Activated CD8-positive, alpha-beta memory T cell treated with anti-CD3 and anti-CD28 coated beads for 1 hour (primary cell): ENCODE measurements at regions not wholly inside any gene's neighbourhood (a gene's known extent, or its start where the extent isn't known, plus 50 kb on each side); places are given as distances from the start of the nearest gene placed in this dataset.

Source experiments
- DNase-seq, 2 donors: peaks; one replicate each; pipeline ENCODE4 v3.0.0-alpha.2; 2020; ENCODE audit warnings: low read depth in 1 of 2; ENCODE audit errors: extremely low read depth in 1 of 2

DNA sequence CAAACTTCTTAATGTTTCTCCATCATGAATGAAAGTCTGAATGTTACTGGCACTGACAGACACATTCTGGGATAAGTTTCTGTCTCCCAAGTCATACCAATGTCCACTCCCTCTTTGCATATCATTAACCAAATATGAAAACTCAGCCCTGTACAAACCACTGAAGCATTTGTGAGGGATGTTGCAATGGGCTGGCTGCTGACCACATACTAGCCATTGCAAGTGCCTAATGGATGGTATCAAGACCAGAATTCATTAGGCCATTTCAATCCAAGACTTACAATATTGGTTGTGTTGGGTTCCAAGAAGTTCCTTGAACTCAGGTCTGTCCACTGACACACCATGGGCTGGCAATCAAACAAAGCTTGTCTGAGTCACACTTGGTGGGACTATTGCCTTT is 73.8 kb downstream of the CBLN2 start:
- no peak for DNase-seq

DNA sequence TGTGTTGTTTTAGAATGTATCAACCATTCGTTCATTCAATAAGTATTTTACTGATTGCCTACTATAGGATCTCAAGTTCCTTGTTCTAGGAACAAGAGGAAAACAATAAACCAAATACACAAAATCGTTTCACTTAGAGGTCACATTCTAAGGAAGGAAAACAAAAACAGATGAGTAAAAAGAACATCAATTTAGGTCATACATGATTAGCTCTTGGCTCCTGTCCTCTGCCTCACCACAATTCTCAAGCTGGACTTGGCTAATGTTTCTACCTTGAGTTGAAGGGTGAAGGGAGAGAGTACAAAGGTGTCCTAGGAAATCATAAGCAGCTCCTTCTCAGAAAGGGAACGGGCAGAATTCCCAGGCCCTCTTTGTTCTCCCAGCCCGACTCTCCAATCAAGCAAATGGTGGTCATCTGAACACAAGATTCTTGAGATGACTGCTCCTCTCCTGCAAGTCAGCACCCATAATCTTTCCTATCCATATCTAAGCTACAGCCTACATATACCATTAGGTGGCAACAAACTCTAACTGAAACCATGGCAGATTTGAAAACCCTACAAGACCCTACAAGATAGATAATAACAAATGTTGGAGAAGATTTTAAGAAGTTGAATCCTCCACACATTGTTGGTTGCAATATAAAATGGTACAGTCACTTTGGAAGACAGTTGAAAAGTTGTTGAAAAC is 76.0 kb downstream of the CBLN2 start:
- DNase-seq: no peak

- DNase-seq: no peak
Observed at GRCh38 chr18:72460210-72460680, 83.9 kb downstream of the CBLN2 start.

DNA sequence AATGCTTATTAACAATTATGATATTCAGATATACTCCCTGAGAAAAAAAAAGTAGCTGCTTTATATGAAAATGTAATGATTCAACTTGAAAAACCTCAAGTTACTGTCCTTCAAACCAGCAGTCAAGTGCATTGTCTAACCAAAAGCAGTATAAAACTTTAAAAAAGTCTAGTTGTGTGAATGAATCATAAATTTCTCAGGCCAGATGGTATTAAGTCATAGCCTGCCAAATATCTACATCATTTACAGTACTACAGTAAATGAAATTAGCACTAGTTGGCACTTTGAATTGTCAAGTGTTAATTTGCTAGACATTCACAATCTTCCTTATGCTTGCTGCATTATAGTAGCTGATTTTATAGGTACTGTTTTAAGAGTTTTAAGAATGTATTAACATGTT is 85.9 kb downstream of the CBLN2 start:
- no peak for DNase-seq

- DNase-seq: no peak
Observed at GRCh38 chr18:72456802-72457201, 87.3 kb downstream of the CBLN2 start.

- DNase-seq: no peak
Observed at GRCh38 chr18:72452328-72452727, 91.8 kb downstream of the CBLN2 start.

GRCh38 chr18:72444798-72445155 is 99.4 kb downstream of the CBLN2 start:
- no peak for DNase-seq

DNA sequence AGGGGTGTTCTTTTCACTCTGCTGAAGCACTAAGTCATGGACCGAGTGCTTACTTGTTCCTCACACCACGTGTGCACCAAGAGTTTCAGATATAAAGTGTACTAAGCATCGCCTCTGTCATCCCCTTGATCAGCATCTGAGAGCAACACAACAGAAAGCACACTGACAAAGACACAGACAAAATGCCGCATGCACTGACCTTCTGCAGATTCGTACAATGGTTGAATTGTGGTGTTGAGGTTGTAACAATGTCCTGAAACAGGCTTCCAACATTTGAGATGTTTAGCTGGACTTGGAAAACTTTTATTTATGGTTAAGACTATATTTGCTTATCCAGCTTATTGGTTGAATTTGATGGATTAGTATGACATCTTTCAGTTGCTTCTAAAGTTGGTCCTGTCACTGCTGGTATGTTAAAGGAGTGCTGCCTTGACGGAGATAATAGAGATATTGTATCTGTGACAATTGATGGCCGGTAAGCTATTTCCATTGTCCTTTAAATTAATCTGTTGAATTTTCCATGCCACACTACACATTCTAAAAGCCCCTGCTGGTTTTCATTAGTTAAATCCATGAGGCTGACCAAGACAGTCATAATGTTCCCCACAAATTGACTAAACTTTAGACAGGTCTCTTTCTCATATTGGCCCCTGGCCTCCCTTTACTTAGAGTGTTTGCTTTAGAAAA is 99.9 kb downstream of the CBLN2 start:
- no peak for DNase-seq

- no peak for DNase-seq
Observed at GRCh38 chr18:72436401-72436800, 107.7 kb downstream of the CBLN2 start.

DNA sequence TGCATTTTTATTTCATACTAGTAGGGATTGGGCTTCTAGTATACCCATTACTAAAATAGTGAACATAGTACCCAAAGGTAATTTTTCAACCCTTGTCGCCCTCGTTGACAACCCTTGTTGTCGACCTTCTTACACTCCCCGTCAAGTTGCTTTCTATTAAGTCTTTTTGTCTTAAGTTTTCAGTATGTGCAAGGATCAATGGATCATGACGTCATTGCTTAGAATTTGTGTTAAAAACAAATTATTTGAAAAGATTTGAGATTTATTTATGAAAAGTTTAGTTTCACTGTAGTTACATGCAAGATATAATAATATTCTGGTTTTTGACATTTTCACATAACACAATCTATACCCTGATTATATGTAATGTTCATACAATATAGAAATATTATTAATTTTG is 110.4 kb downstream of the CBLN2 start:
- no peak for DNase-seq

GRCh38 chr18:72427721-72428120 is 116.4 kb downstream of the CBLN2 start:
- no peak for DNase-seq

DNA sequence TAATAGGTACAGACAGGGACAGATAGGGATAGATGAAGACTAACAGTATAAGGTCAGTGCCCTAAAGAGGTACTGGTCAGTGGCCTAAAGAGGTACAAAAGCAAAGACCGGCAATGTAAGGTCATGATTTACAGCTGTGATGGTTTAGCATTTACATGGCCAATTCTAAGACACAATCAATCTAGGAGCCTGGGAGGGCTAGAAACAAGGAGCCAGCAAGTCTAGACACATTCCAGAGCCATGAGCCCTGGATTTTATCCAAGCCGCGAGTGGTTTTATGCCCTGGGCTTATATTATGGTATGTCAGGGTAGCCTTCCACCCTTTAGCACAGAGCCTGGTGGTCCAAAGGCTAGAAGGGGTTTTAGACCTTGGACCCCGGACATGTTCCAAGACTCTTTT is 124.2 kb downstream of the CBLN2 start:
- no peak for DNase-seq

GRCh38 chr18:72412927-72413326 is 131.2 kb downstream of the CBLN2 start:
- no peak for DNase-seq

- no peak for DNase-seq
Observed at GRCh38 chr18:72411261-72411660, 132.9 kb downstream of the CBLN2 start.

DNA sequence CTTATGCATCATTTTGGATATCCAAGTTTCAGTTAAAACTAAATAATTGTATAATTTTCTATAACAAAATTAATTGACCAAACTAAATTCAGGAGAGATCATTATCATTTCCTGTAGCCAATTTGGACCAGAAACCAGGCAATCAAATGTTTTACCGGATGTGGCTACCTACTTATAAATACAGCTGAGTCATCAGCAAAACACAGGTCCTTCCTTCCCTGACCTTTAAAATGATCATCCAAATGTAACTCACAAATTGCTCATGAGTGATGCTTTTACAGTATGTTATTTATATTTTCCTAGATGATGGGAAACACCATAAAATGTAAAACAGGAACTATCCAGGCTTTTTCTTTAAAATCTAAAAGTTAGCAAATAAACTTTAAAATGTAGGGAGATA is 133.7 kb downstream of the CBLN2 start:
- no peak for DNase-seq

- DNase-seq: no peak
Observed at GRCh38 chr18:72409903-72410302, 134.2 kb downstream of the CBLN2 start.

DNA sequence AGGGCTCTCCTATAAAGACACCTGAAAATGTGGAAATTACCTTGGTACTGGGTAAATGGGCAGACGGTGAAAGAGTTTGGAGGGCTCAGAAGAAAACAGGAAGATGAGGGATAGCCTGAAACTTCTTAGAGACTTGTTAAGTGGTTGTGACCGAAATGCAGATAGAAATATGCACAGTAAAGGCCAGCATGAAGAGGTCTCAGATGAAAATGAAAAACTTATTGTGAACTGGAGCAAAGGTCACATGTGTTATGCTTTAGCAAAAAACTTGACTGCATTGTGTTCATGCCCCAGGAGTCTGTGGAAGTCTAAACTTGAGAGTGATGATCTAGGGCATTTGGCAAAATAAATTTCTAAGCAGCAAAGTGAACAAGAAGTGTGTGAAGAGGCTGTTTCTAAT is 137.1 kb downstream of the CBLN2 start:
- DNase-seq: no peak

DNA sequence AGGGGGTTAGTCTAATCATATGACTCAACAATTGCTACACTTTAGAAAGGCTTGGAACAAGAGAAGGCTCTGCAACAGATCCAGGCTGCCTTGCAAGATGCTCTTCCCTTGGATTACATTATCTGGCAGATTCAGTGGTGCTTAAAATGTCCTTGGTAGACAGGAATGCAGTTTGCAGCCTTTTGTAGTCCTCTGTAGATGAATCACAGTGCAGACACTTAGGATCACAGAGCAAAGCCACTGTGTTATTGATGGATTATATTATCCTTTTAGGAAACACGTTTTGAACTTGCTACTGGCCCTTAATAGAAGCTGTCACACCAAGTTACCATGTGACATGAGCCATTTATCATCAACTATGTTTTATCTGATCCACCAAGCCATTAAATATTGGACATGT is 152.2 kb downstream of the CBLN2 start:
- no peak for DNase-seq

DNA sequence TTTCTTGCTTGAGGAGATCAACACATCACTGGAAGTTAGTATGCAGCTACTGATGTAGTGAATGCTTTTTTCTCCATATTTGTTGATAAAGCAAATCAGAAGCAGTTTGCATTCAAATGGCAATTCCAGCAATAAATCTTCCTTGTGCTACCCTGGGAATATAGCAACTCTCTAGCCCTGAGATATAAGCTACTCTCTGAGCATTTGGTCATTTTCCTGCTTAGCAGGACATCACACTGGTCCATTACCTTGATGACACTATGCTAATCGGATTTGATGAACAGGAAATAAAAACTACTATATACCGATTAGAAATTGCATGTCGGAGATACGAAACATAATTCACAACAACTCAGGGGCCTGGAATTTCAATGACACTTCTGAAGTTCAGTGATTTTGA is 152.7 kb downstream of the CBLN2 start:
- DNase-seq: no peak

GRCh38 chr18:72378016-72378415 is 166.1 kb downstream of the CBLN2 start:
- no peak for DNase-seq

DNA sequence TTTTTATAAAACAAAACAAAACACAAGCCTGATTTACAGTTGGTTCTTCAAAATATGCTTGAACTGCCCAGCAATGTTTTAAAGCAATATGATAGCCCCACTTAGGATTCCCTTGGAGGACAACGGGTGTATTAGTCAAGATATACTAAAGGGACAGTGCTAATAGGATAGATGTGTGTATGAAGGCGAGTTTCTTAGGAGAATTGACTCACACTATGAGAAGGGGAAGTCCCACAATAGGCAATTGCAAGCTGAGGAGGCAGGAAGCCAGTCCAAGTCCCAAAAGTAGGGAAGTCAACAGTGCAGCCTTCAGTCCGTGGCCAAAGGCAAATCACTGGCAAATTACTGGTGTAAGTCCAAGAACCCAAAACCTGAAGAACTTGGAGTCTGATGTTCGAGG is 167.9 kb downstream of the CBLN2 start:
- DNase-seq: no peak

DNA sequence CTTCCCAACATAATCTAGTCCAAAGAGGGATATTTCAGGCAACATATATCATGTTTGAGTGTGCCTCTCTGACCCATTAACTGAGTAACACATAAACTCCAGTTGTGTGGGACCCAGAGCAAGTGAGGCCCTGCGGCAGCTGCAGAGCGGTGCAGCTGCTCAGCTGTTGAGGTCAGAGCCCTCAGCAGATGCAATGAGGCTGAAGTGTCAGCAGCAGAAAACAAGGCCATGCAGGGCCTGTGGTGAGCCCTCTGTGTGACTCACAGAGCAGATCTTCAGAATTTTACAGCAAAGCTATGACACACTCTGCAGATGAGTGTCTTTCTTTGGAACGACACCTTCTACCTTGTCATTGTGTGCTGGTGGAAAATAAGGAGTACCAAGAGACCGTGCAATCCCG is 168.5 kb downstream of the CBLN2 start:
- no peak for DNase-seq

- DNase-seq: no peak
Observed at GRCh38 chr18:72372076-72372475, 172.1 kb downstream of the CBLN2 start.
